ENCODE measurements at regions not wholly inside any gene's neighbourhood (a gene's known extent, or its start where the extent isn't known, plus 50 kb on each side); places are given as distances from the start of the nearest gene placed in this dataset.

DNA sequence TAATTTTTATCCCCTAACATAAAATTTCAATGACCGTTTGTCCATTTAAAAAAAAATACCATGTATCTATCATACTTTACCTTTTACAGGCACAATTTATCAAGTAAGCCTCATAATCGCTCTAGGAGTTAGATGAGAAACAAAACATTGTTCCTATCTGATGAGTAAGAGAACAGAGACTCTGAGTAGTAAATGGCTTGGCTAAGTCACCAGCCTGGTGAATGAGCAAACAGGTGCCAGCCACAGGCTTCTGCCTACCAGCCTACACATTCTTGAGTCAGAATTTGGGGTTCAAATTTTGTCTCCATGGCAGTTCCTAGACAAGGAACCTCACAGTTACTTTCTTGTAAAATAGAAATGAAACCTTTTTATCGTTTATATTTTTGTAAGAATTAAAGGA, 235.4 kb downstream of the HGF start:
- TF ChIP-seq, protein P1, sequence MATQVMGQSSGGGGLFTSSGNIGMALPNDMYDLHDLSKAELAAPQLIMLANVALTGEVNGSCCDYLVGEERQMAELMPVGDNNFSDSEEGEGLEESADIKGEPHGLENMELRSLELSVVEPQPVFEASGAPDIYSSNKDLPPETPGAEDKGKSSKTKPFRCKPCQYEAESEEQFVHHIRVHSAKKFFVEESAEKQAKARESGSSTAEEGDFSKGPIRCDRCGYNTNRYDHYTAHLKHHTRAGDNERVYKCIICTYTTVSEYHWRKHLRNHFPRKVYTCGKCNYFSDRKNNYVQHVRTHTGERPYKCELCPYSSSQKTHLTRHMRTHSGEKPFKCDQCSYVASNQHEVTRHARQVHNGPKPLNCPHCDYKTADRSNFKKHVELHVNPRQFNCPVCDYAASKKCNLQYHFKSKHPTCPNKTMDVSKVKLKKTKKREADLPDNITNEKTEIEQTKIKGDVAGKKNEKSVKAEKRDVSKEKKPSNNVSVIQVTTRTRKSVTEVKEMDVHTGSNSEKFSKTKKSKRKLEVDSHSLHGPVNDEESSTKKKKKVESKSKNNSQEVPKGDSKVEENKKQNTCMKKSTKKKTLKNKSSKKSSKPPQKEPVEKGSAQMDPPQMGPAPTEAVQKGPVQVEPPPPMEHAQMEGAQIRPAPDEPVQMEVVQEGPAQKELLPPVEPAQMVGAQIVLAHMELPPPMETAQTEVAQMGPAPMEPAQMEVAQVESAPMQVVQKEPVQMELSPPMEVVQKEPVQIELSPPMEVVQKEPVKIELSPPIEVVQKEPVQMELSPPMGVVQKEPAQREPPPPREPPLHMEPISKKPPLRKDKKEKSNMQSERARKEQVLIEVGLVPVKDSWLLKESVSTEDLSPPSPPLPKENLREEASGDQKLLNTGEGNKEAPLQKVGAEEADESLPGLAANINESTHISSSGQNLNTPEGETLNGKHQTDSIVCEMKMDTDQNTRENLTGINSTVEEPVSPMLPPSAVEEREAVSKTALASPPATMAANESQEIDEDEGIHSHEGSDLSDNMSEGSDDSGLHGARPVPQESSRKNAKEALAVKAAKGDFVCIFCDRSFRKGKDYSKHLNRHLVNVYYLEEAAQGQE (IDR thresholded peaks at IDR 0.05; ENCODE audit: insufficient read depth in 1 of 2, low read depth in 2 of 2, low read length in 2 of 2): no peak
- TF ChIP-seq POLR2AphosphoS5 (IDR thresholded peaks at IDR 0.05; ENCODE audit: low read depth, low read length) (no peak), SIN3A (IDR thresholded peaks at IDR 0.05; ENCODE audit: borderline replicate concordance, insufficient read depth, low read length) (no peak), FOXP2 (optimal IDR thresholded peaks at IDR 0.05; ENCODE audit: borderline replicate concordance, extremely low read depth, extremely low read length, insufficient read depth) (no peak)

All from PFSK-1 (cell line).